GM23338 (cell line): ENCODE measurements at regions not wholly inside any gene's neighbourhood (a gene's known extent, or its start where the extent isn't known, plus 50 kb on each side); places are given as distances from the start of the nearest gene placed in this dataset.

Experiments used
- ATAC-seq: fragments of 200-7000 bp; cut with Tn5 transposase; 3 replicates; pipeline ENCODE4 v1.9.1; 2020
- DNase-seq: peaks from one replicate; pipeline ENCODE4 v3.0.0-alpha.2; 2015; ENCODE audit warnings: low spot score
- H2AFZ ChIP-seq: fragments of 200-600 bp; sonication (generic); 2 replicates; pipeline ENCODE4 v1.8.0; 2016; ENCODE audit warnings: antibody characterized with exemption, mild to moderate bottlenecking, moderate library complexity
- H3F3A ChIP-seq: fragments of 200-600 bp; sonication (generic); replicated peaks from 2 replicates; pipeline ENCODE4 v1.8.0; 2017; ENCODE audit warnings: antibody characterized with exemption, mixed run types, low read depth
- H3K27ac ChIP-seq: fragments of 200-600 bp; sonication (generic); 2 replicates; pipeline ENCODE4 v1.6.1; 2016; ENCODE audit warnings: low read depth
- H3K27me3 ChIP-seq: fragments of 200-600 bp; sonication (generic); 2 replicates; pipeline ENCODE4 v1.8.0; 2016; ENCODE audit warnings: mild to moderate bottlenecking, mixed run types, moderate library complexity; ENCODE audit not compliant: insufficient read depth
- H3K36me3 ChIP-seq: fragments of 200-600 bp; sonication (generic); 2 replicates; pipeline ENCODE4 v1.8.0; 2016; ENCODE audit warnings: mild to moderate bottlenecking; ENCODE audit not compliant: insufficient read depth
- H3K4me1 ChIP-seq: fragments of 200-600 bp; sonication (generic); 2 replicates; pipeline ENCODE4 v1.8.0; 2016; ENCODE audit warnings: mild to moderate bottlenecking, moderate library complexity; ENCODE audit not compliant: insufficient read depth
- H3K4me2 ChIP-seq: fragments of 200-600 bp; sonication (generic); 2 replicates; pipeline ENCODE4 v1.7.1; 2017; ENCODE audit warnings: mixed run types
- H3K4me3 ChIP-seq: fragments of 200-600 bp; sonication (generic); 2 replicates; pipeline ENCODE4 v1.6.1; 2016; ENCODE audit warnings: mixed run types
- H3K79me2 ChIP-seq: fragments of 200-600 bp; sonication (generic); replicated peaks from 2 replicates; pipeline ENCODE4 v1.8.0; 2017; ENCODE audit warnings: mild to moderate bottlenecking; ENCODE audit not compliant: insufficient read depth
- H3K9me2 ChIP-seq: fragments of 200-600 bp; sonication (generic); 2 replicates; pipeline ENCODE4 v1.8.0; 2017; ENCODE audit not compliant: insufficient read depth
- H4K20me1 ChIP-seq: fragments of 200-600 bp; sonication (generic); replicated peaks from 2 replicates; pipeline ENCODE4 v1.8.0; 2017; ENCODE audit warnings: mild to moderate bottlenecking; ENCODE audit not compliant: insufficient read depth
- H3K27ac Mint-ChIP-seq: 2 replicates; pipeline ENCODE4 v1.8.0; 2020; ENCODE audit warnings: inconsistent platforms, mild to moderate bottlenecking, moderate library complexity, mixed read lengths
- H3K27me3 Mint-ChIP-seq: 3 replicates; pipeline ENCODE4 v1.8.0; 2022; ENCODE audit warnings: low read depth, mild to moderate bottlenecking, moderate library complexity, mixed read lengths, inconsistent platforms; ENCODE audit not compliant: insufficient read depth, poor library complexity
- H3K36me3 Mint-ChIP-seq: 3 replicates; pipeline ENCODE4 v1.8.0; 2021; ENCODE audit warnings: low read depth, mild to moderate bottlenecking, inconsistent platforms, moderate library complexity, mixed read lengths
- H3K4me1 Mint-ChIP-seq: 3 replicates; pipeline ENCODE4 v1.8.0; 2020; ENCODE audit warnings: mild to moderate bottlenecking, inconsistent platforms, mixed read lengths
- H3K4me3 Mint-ChIP-seq: 3 replicates; pipeline ENCODE4 v1.8.0; 2021; ENCODE audit warnings: moderate library complexity, mild to moderate bottlenecking, inconsistent platforms, mixed read lengths
- H3K9me3 Mint-ChIP-seq: 3 replicates; pipeline ENCODE4 v1.8.0; 2020; ENCODE audit warnings: moderate library complexity, mild to moderate bottlenecking, inconsistent platforms, mixed read lengths
- CREB1 ChIP-seq: fragments of 250-450 bp; sonication (Bioruptor Pico); IDR thresholded peaks from 2 replicates; pipeline ENCODE4 v1.5.0; 2020; ENCODE audit warnings: low read depth, mild to moderate bottlenecking, moderate library complexity
- CTCF ChIP-seq, 2 experiments: fragments of 200-600 bp in 1 of 2; sonication (generic) in 1 of 2; conservative IDR thresholded peaks; 2 replicates each; pipeline versions ENCODE4 v1.5.1 to v1.6.1; 2016 to 2017; ENCODE audit warnings: antibody characterized with exemption in 2 of 2, low read depth in 2 of 2, mild to moderate bottlenecking in 2 of 2, moderate library complexity in 1 of 2
- ETS1 ChIP-seq: IDR thresholded peaks from 2 replicates; pipeline ENCODE4 v1.6.1; 2016; ENCODE audit warnings: antibody characterized with exemption
- EZH2 ChIP-seq: fragments of 200-600 bp; sonication (generic); IDR thresholded peaks from one replicate; pipeline ENCODE4 v1.8.0; 2017; ENCODE audit warnings: antibody characterized with exemption, mild to moderate bottlenecking, low read depth; ENCODE audit not compliant: unreplicated experiment
- EZH2phosphoT487 ChIP-seq: fragments of 200-600 bp; sonication (generic); IDR thresholded peaks from one replicate; pipeline ENCODE4 v1.8.1; 2018; ENCODE audit warnings: antibody characterized with exemption; ENCODE audit not compliant: unreplicated experiment
- JUNB ChIP-seq: IDR thresholded peaks from one replicate; pipeline ENCODE4 v1.6.1; 2016; ENCODE audit warnings: antibody characterized with exemption; ENCODE audit not compliant: unreplicated experiment
- NANOG ChIP-seq: IDR thresholded peaks from 2 replicates; pipeline ENCODE4 v1.6.1; 2016; ENCODE audit warnings: antibody characterized with exemption, borderline replicate concordance
- POLR2AphosphoS5 ChIP-seq: IDR thresholded peaks from 2 replicates; pipeline ENCODE4 v1.6.1; 2016; ENCODE audit warnings: antibody characterized with exemption, low read depth
- REST ChIP-seq: IDR thresholded peaks from one replicate; pipeline ENCODE4 v1.6.1; 2018; ENCODE audit warnings: antibody characterized with exemption; ENCODE audit not compliant: unreplicated experiment
- STAT1 ChIP-seq: IDR thresholded peaks from one replicate; pipeline ENCODE4 v1.6.1; 2016; ENCODE audit warnings: antibody characterized with exemption; ENCODE audit not compliant: unreplicated experiment
- ZNF114 ChIP-seq: fragments of 250-450 bp; sonication (Bioruptor Pico); IDR thresholded peaks from 2 replicates; pipeline ENCODE4 v1.5.0; 2020; ENCODE audit warnings: mild to moderate bottlenecking, moderate library complexity
- ZNF331 ChIP-seq: fragments of 250-450 bp; sonication (Bioruptor Pico); IDR thresholded peaks from 2 replicates; pipeline ENCODE4 v1.5.0; 2020; ENCODE audit warnings: low read depth, mild to moderate bottlenecking, moderate library complexity
- ZNF462 ChIP-seq: fragments of 250-450 bp; sonication (Bioruptor Pico); IDR thresholded peaks from 2 replicates; pipeline ENCODE4 v1.5.0; 2020; ENCODE audit warnings: mild to moderate bottlenecking, moderate library complexity

- no peak overlapping the region for H3K27ac ChIP-seq
- H3K36me3 ChIP-seq: no peaks in the 10 kb centered on the region
- no peaks in the 10 kb centered on the region for H3K79me2 ChIP-seq
- peaks cover 5% of the 10 kb centered on the region; the same call in 1 of the 2 replicates for H3K4me1 ChIP-seq
- DNase-seq: no peak
- no peaks in the 10 kb centered on the region for H3K9me3 Mint-ChIP-seq
- H4K20me1 ChIP-seq: no peaks in the 10 kb centered on the region
- H3K9me2 ChIP-seq: no peaks in the 10 kb centered on the region
- H3K27me3 ChIP-seq: no peaks in the 10 kb centered on the region
- H3K4me3 ChIP-seq: no peak overlapping the region
- H3K4me2 ChIP-seq: no peak overlapping the region
- no peaks in the 10 kb centered on the region for H3F3A ChIP-seq
- no peak for TF ChIP-seq CREB1 (CRISPR knock-in tag)
- no peak for TF ChIP-seq EZH2
- no peak for TF ChIP-seq STAT1
- no peak for TF ChIP-seq ZNF331 (CRISPR knock-in tag)
- TF ChIP-seq ZNF114: no peak
- no peak for TF ChIP-seq REST
- TF ChIP-seq POLR2AphosphoS5: no peak
- TF ChIP-seq CTCF (conservative IDR thresholded peaks at IDR 0.05; ENCODE audit: low read depth in 2 of 2): no peak
- TF ChIP-seq JUNB: no peak
- no peak for TF ChIP-seq ZNF462
- TF ChIP-seq NANOG: no peak
- TF ChIP-seq EZH2phosphoT487: no peak
- no peak for TF ChIP-seq ETS1
- peak overlapping the region; percentile 45; the same call in 1 of the 2 replicates for H2AFZ ChIP-seq
- H3K4me3 Mint-ChIP-seq: no peak overlapping the region
- H3K36me3 Mint-ChIP-seq: no peaks in the 10 kb centered on the region
- H3K27me3 Mint-ChIP-seq: no peaks in the 10 kb centered on the region
- 0 out of 3 replicates have a peak, but pooled peaks cover 2% of the 10 kb centered on the region for H3K4me1 Mint-ChIP-seq
- no peak for ATAC-seq
- H3K27ac Mint-ChIP-seq: no peak overlapping the region
These were observed 1331.2 kb upstream of the B3GALT2 start for GRCh38 chr1:194517567-194517966.
